Fibroblast of the aortic adventitia (primary cell): ENCODE measurements at regions not wholly inside any gene's neighbourhood (a gene's known extent, or its start where the extent isn't known, plus 50 kb on each side); places are given as distances from the start of the nearest gene placed in this dataset.
"Not testable (repeated sequence)": the region's sequence is repeated elsewhere in the genome, so short reads cannot be mapped to it uniquely, and the experiment has no call there.

Experiments used
- DNase-seq: peaks from one replicate; pipeline ENCODE4 v3.0.0-alpha.2; 2010; ENCODE audit warnings: low read depth
- H3K4me3 ChIP-seq: 2 replicates; pipeline ENCODE4 v1.5.1; 2011; ENCODE audit warnings: low read depth, mild to moderate bottlenecking, control low read depth, low read length, moderate library complexity
- CTCF ChIP-seq: IDR thresholded peaks from 2 replicates; pipeline ENCODE4 v1.5.1; 2011; ENCODE audit warnings: mild to moderate bottlenecking, low read length, control low read depth, inconsistent platforms; ENCODE audit not compliant: insufficient read depth

GRCh38 chr18:15005313-15006130, 257.6 kb downstream of the ANKRD30B start:
- no peak for DNase-seq
- H3K4me3 ChIP-seq = no peak overlapping the region
- no peak for TF ChIP-seq CTCF

- DNase-seq, H3K4me3 ChIP-seq: not testable (repeated sequence)
Measured at GRCh38 chr18:15006616-15007015, 258.6 kb downstream of the ANKRD30B start.

DNA sequence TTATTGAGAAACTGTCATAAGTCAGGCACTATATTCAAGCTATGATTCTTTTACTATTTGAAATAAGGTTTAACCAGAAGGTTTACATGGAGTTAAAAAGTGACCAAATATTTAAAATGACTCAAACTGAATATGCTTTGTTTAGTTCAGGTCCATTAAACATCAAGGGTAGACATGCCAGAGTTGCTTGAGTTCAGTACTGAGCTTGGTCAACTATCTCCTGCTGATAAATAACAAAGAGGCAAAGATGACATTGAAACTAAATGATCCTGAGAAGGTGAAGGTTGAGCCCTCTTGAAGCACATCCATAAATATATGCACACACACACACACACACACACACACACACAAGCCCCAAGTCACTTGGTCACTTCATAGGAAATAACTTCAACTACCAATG, 278.1 kb downstream of the ANKRD30B start:
- DNase-seq, H3K4me3 ChIP-seq: not testable (repeated sequence)

DNA sequence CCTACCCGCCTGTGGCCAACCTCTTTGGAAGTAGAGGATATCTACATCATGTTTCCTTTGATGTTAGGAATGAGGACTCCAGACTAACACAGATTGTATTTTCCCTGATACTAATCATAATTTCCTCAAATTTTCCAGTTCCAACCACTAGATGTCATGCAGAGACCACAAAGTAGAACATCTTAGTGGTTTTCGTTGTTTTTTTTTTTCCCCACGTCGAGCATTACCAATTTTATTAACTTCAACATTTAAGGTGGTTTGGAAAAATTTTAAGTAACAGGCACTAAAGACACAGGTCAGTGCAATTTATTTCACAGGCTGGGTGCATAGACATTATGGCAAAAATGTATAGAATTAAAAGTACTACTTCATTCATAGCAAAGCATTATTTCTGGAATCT, 280.1 kb downstream of the ANKRD30B start:
- peak; percentile 30 for DNase-seq

DNA sequence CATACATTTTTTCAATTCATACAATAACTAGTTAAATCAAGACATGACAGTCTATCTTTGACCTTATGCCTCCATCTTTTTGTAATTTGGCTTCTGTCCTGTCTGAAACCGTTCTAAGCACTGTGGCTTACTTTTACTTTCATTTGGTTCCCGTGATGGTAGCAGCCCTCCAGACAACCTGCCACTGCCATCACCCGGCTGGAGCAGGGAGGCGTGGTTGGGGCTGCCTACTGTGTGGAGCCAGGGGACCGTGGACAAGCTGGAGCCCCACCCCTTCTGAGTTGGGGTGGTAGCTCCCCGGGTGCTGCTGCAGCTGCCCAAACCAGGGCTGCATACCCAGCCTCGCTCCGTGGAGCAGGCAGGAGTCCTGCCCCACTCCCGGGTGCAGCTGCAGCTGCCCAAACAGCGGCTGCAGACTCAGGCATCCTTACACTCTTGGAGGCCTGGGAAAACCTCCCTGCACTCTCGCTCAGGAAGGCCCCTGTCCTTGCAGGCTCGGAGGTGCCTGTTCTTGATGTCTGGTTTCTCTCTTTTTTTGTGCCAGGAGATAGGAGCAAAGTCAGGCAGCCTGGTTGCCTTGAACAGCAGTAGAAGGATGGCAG, 312.4 kb downstream of the ANKRD30B start:
- not testable (repeated sequence) for H3K4me3 ChIP-seq, DNase-seq

More for the DNA sequence above, 280.1 kb downstream of the ANKRD30B start:
- H3K4me3 ChIP-seq = not testable (repeated sequence)

GRCh38 chr18:15061289-15061896, 313.4 kb downstream of the ANKRD30B start:
- DNase-seq = not testable (repeated sequence)

DNA sequence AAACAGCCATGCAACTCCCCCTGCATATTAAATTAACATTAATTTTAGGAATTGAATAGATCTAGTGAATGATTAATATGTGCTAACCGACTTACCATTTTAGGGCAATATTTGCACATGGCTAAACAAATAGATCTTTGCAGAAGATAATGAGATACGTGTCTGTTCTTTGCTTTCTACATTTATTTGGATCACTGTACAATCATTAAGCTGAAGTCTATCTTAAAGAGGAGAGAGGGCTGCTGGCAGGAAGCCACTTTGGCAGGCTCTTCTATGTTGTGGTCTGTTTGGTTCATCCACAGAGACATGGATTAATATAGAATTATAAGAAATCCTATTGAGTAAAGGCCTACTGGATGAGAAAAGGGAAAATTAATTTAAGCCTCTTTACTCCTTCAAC, 318.5 kb downstream of the ANKRD30B start:
- DNase-seq, H3K4me3 ChIP-seq: not testable (repeated sequence)

More at GRCh38 chr18:15061289-15061896, 313.4 kb downstream of the ANKRD30B start:
- H3K4me3 ChIP-seq = not testable (repeated sequence)

DNA sequence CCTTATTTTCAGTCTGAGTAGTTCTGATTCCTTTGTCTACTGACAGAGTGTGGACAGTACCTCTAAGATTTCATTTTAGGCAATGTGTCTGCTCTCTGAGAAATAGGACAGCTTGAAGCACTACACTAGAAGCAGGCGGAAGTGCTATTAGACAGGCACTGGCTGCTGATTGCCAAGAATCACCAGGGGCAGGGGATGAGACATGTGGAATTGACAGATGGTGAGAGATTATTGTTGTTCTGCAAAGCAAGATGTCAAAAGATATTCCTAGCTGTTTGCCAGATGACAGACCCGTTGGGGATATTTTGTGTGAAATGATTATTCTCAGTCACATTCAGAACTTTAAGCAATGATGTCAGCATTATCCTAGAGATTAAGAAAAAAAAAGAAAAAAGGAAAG, 323.3 kb downstream of the ANKRD30B start:
- DNase-seq, H3K4me3 ChIP-seq: not testable (repeated sequence)
